Activated CD4-positive, alpha-beta T cell treated with anti-CD3 and anti-CD28 coated beads, Interleukin-2, amount 10 ng/mL, durations not matched to agents 24 days and 14 days (primary cell): ENCODE measurements at regions not wholly inside any gene's neighbourhood (a gene's known extent, or its start where the extent isn't known, plus 50 kb on each side); places are given as distances from the start of the nearest gene placed in this dataset.

Source experiments
- DNase-seq: peaks from one replicate; pipeline ENCODE4 v3.0.0; 2022
- H3K27ac Mint-ChIP-seq: one replicate; pipeline ENCODE4 v1.8.0; 2022; ENCODE audit warnings: mild to moderate bottlenecking, mixed read lengths
- H3K27me3 Mint-ChIP-seq: one replicate; pipeline ENCODE4 v1.8.0; 2022; ENCODE audit warnings: mixed read lengths
- H3K36me3 Mint-ChIP-seq: one replicate; pipeline ENCODE4 v1.8.0; 2022; ENCODE audit warnings: low read depth, mild to moderate bottlenecking, mixed read lengths
- H3K4me1 Mint-ChIP-seq: one replicate; pipeline ENCODE4 v1.8.0; 2021; ENCODE audit warnings: mixed read lengths
- H3K4me3 Mint-ChIP-seq: one replicate; pipeline ENCODE4 v1.8.0; 2022; ENCODE audit warnings: mild to moderate bottlenecking, moderate library complexity, mixed read lengths
- H3K9me3 Mint-ChIP-seq: one replicate; pipeline ENCODE4 v1.8.0; 2021; ENCODE audit warnings: mixed read lengths
- intact Hi-C: fragments of 100-400 bp; cut with micrococcal nuclease; formaldehyde crosslinking; loops from one replicate; pipeline ENCODE4 v1.15.1; 2023

DNA sequence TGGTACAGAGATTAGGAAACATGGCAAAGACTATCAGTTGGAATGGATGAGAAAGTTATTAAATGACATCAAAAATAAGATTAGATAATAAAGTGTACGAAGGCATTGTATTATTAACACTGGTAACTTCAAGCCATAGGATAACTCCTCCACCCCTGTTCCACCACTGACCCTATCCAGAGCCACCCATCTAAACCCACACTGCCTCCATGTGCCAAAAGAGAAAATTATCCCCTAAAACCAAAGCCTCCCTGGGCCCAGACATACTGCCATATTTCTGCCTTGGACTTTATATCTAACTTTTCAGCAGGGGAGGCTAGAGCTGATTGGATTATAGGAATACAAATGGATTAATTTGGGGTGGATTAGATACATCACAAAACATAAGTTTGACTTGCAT, 443.7 kb downstream of the BCL11A start:
- intact Hi-C loops = no loop called here
- no peak for DNase-seq
- no peaks in the 10 kb centered on the region for H3K36me3 Mint-ChIP-seq
- H3K27me3 Mint-ChIP-seq = peaks cover 2% of the 10 kb centered on the region
- H3K9me3 Mint-ChIP-seq = no peaks in the 10 kb centered on the region
- H3K4me3 Mint-ChIP-seq = no peak overlapping the region
- H3K27ac Mint-ChIP-seq = no peak overlapping the region
- peaks cover 6% of the 10 kb centered on the region for H3K4me1 Mint-ChIP-seq

DNA sequence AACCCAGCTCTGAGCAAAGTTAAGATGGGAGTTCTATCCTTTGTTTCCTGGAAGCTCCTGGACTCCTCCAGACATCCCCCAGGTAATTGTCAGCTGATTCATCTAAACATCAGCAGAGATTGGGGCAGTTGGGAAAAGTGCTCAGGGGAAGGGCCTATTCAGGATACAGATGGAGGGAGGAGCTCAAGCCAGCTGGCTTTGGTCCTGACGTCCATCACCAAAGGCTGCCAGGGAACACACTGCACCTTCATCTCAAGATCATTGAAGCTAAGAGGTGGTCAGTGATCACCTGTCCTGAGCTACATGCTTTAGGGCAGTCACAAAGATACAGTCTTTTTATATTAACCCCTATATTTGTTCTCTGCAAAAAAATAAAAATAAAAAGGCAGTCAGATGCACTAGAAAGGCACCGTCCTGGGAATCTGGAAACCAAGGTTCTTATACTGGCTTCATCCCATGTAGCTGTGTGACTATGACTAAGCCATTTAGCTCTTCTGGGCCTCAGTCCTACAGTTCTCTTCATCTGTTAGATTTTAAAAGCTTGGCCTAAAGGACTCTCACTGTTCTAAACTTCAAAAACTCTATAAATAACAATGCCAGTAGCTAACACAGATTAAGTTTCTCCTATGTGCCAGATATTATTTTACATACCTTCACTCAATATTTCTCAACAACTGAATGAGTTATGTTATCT, 446.5 kb downstream of the BCL11A start:
- Mint-ChIP-seq H3K4me1 (peaks cover 9% of the 10 kb centered on the region), H3K9me3 (no peaks in the 10 kb centered on the region), H3K27me3 (peaks cover 2% of the 10 kb centered on the region), H3K4me3 (no peak overlapping the region), H3K27ac (no peak overlapping the region), H3K36me3 (no peaks in the 10 kb centered on the region)
- intact Hi-C loops = no loop called here
- no peak for DNase-seq

DNA sequence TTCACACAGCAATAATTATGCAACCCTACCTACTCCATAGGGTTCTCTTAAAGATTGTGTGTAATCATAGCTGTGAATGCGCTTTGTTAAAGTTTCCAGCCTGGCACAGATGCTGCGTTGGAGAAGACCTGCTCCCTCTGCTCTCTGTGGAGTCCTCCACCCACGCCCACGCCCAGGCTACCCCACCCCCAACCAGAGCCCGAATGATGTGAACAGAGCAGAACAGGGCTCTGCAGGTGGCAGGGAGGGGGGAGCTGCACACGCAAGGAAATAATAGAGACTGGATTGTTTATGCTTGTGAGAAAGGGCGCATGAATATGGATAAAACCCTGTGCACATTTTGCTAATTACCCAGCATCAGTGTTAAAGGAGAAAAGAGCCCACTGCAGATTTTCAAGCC, 447.5 kb downstream of the BCL11A start:
- Mint-ChIP-seq H3K9me3 (no peaks in the 10 kb centered on the region), H3K27me3 (peaks cover 2% of the 10 kb centered on the region), H3K36me3 (no peaks in the 10 kb centered on the region), H3K4me1 (peaks cover 9% of the 10 kb centered on the region), H3K4me3 (no peak overlapping the region), H3K27ac (no peak overlapping the region)
- no peak for DNase-seq
- intact Hi-C loops = no loop called here

- intact Hi-C loops = no loop called here
- Mint-ChIP-seq H3K4me3 (peak overlapping the region; percentile 57), H3K27ac (no peak overlapping the region), H3K9me3 (no peaks in the 10 kb centered on the region), H3K27me3 (peaks cover 2% of the 10 kb centered on the region), H3K36me3 (no peaks in the 10 kb centered on the region), H3K4me1 (peaks cover 9% of the 10 kb centered on the region)
- peak; percentile 58 for DNase-seq
Measured at GRCh38 chr2:60104514-60105505, 448.6 kb downstream of the BCL11A start.

GRCh38 chr2:60100034-60100433, 453.4 kb downstream of the BCL11A start:
- Mint-ChIP-seq H3K27me3 (no peaks in the 10 kb centered on the region), H3K36me3 (no peaks in the 10 kb centered on the region), H3K27ac (no peak overlapping the region), H3K4me1 (peaks cover 5% of the 10 kb centered on the region), H3K9me3 (peaks cover 3% of the 10 kb centered on the region), H3K4me3 (no peak overlapping the region)
- intact Hi-C loops = no loop called here
- DNase-seq = no peak

GRCh38 chr2:60098996-60099395, 454.5 kb downstream of the BCL11A start:
- Mint-ChIP-seq H3K36me3 (no peaks in the 10 kb centered on the region), H3K4me3 (no peak overlapping the region), H3K9me3 (peaks cover 3% of the 10 kb centered on the region), H3K27me3 (no peaks in the 10 kb centered on the region), H3K27ac (no peak overlapping the region), H3K4me1 (no peaks in the 10 kb centered on the region)
- no peak for DNase-seq
- intact Hi-C loops = no loop called here

DNA sequence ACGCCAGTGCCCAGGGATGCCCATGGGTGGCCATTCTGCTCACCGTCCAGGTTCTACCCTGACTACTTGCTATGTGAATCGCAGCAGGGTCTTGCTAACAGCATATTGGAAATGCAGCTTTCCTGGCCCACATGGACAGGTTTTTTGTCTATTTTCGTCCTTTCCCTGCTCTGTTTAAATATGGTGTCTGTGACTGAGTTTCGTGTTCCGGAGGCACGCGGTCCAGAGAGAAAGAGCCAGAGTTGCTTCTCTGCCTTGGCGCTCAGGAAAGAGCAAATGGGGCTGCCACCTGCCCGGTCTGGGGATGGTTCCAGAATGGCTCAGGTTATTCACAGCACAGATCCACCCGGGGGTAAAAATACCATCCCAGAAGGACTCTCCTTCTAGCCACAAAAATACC, 456.2 kb downstream of the BCL11A start:
- DNase-seq = no peak

GRCh38 chr2:60096556-60096955, 456.9 kb downstream of the BCL11A start:
- intact Hi-C loops = no loop called here
- Mint-ChIP-seq H3K4me3 (no peak overlapping the region), H3K4me1 (no peaks in the 10 kb centered on the region), H3K27ac (no peak overlapping the region), H3K27me3 (no peaks in the 10 kb centered on the region), H3K36me3 (no peaks in the 10 kb centered on the region), H3K9me3 (peaks cover 3% of the 10 kb centered on the region)
- DNase-seq = no peak

More for the DNA sequence above, 456.2 kb downstream of the BCL11A start:
- Mint-ChIP-seq H3K36me3 (no peaks in the 10 kb centered on the region), H3K4me3 (no peak overlapping the region), H3K4me1 (no peaks in the 10 kb centered on the region), H3K27me3 (no peaks in the 10 kb centered on the region), H3K9me3 (peaks cover 3% of the 10 kb centered on the region), H3K27ac (no peak overlapping the region)
- intact Hi-C loops = no loop called here

DNA sequence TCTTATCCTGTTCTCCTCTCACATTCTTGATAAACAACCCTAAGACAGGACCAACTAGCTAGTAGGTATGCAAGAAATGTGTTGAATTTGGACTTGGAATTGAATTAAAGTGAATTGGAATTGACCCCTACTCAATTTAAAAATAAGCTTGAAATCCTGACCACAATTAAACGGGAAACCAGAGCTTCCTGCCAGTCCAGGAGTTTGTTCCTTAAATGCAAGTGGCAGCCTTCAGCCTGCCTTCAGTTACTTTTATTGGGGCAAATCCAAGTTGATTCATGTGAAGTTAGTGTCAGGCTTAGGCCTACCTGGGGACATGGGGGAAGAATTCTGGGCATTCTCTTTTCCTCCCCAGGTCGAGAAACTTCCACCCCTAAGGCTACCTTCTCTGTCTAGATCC, 457.6 kb downstream of the BCL11A start:
- intact Hi-C loops = no loop called here
- peaks cover 3% of the 10 kb centered on the region for H3K9me3 Mint-ChIP-seq
- H3K27me3 Mint-ChIP-seq = no peaks in the 10 kb centered on the region
- DNase-seq = no peak
- H3K4me1 Mint-ChIP-seq = no peaks in the 10 kb centered on the region
- no peak overlapping the region for H3K4me3 Mint-ChIP-seq
- H3K36me3 Mint-ChIP-seq = no peaks in the 10 kb centered on the region
- no peak overlapping the region for H3K27ac Mint-ChIP-seq

GRCh38 chr2:60095202-60095815, 458.1 kb downstream of the BCL11A start:
- no peaks in the 10 kb centered on the region for H3K27me3 Mint-ChIP-seq
- no peaks in the 10 kb centered on the region for H3K36me3 Mint-ChIP-seq
- no peaks in the 10 kb centered on the region for H3K4me1 Mint-ChIP-seq
- peaks cover 3% of the 10 kb centered on the region for H3K9me3 Mint-ChIP-seq
- intact Hi-C loops = no loop called here
- DNase-seq = no peak
- H3K4me3 Mint-ChIP-seq = no peak overlapping the region
- H3K27ac Mint-ChIP-seq = no peak overlapping the region

DNA sequence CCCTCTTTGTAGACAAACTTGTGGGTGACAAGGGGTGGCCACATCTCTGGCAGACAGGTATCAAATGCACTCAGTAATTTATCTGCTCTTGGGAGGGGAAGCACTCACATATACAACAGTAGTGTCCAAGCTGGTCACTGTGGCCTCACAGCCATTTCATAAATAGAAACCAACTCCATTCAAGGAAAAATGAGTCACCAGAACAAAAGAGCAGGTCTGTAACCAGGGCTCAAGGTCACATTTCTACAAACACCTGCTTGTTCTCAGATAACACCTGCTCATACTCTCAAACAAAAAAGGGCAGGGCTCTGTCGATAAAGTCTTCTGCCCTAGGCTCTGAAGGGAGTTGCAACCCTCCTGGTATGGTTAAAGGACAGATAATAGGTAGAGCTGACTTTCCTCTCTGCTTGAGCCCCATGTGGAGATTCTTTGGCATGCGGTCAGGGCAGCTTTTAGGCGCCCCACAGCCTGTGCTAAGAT, 459.0 kb downstream of the BCL11A start:
- Mint-ChIP-seq H3K27ac (no peak overlapping the region), H3K27me3 (no peaks in the 10 kb centered on the region), H3K4me3 (no peak overlapping the region), H3K36me3 (no peaks in the 10 kb centered on the region), H3K4me1 (no peaks in the 10 kb centered on the region), H3K9me3 (peaks cover 6% of the 10 kb centered on the region)
- intact Hi-C loops = no loop called here
- no peak for DNase-seq

GRCh38 chr2:60092781-60093180, 460.7 kb downstream of the BCL11A start:
- H3K27ac Mint-ChIP-seq = no peak overlapping the region
- intact Hi-C loops = no loop called here

DNA sequence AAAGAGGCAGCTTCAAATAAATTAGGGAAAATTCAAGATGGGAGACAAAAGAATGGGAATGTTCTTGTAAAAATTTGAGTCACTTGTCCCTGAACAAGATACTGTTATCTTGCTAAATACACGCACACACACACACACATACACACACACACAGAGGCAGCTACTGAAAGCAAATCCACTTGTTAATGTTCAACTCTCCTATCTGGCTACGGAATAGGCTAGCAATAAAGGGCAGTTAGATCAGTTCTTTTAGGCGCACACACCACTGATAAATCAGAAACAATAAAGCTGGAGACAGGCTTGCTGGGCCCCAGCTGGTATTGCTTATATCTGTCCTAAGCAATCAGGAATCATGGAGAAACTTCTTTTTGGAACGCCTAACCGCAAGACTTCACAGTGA, 461.6 kb downstream of the BCL11A start:
- Mint-ChIP-seq H3K4me3 (no peak overlapping the region), H3K27ac (no peak overlapping the region), H3K27me3 (no peaks in the 10 kb centered on the region), H3K9me3 (peaks cover 3% of the 10 kb centered on the region), H3K4me1 (no peaks in the 10 kb centered on the region), H3K36me3 (no peaks in the 10 kb centered on the region)
- no peak for DNase-seq
- intact Hi-C loops = no loop called here

More at GRCh38 chr2:60092781-60093180, 460.7 kb downstream of the BCL11A start:
- Mint-ChIP-seq H3K9me3 (peaks cover 3% of the 10 kb centered on the region), H3K4me1 (no peaks in the 10 kb centered on the region), H3K36me3 (no peaks in the 10 kb centered on the region), H3K4me3 (no peak overlapping the region), H3K27me3 (no peaks in the 10 kb centered on the region)
- no peak for DNase-seq

DNA sequence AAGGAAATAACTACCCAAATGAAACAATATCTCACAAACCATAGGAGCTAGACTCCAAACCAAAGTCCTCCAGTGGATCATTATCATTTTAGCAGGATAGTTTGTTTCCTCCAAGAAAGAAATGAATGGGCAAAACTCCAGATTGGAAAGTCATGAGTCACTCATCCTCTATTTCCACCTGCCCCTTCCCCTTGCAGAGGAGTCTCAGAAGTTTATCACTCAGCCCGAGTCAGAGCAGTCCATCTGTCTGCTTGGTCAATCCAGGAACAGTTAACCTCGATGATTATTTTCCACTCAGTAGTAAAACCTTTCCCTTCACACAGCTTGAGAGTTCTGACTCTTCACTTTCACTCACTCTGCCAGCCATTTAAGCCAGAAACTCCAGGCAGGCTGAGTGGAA, 462.2 kb downstream of the BCL11A start:
- Mint-ChIP-seq H3K27me3 (no peaks in the 10 kb centered on the region), H3K36me3 (no peaks in the 10 kb centered on the region), H3K27ac (no peak overlapping the region), H3K4me1 (no peaks in the 10 kb centered on the region), H3K4me3 (no peak overlapping the region), H3K9me3 (peaks cover 3% of the 10 kb centered on the region)
- DNase-seq = no peak
- intact Hi-C loops = no loop called here
